COLO668 (cell line): ENCODE measurements at regions not wholly inside any gene's neighbourhood (a gene's known extent, or its start where the extent isn't known, plus 50 kb on each side); places are given as distances from the start of the nearest gene placed in this dataset.

ENCODE experiments used
- DNase-seq: peaks from one replicate; lab custom pipeline; 2025; ENCODE audit not compliant: unreplicated experiment; lab: John Stamatoyannopoulos, UW

GRCh38 chr16:54346041-54346440 lies 59.5 kb upstream of the IRX3 start:
- no peak for DNase-seq

GRCh38 chr16:54344646-54345630 lies 58.4 kb upstream of the IRX3 start:
- no peak for DNase-seq

DNA sequence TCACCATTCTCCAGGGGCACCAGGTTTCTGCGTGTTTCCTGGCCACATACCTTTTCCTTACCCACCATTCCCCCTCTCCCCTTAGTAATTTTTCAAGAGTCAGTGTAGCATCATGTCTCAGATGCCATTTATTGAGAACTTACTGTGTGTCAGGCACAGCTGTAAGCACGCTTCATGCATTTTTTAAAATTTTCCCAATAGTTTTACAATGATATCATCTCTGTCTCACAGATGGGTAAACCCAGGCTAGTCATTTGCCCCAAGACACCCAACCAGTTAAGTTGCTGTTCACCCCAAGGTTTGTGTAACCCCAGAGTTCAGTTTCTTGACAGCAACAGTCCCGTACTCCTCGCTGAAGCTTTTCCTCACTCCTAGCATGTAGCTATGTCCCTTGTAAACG lies 56.4 kb upstream of the IRX3 start:
- no peak for DNase-seq

GRCh38 chr16:54341892-54342776 lies 55.5 kb upstream of the IRX3 start:
- DNase-seq = no peak

DNA sequence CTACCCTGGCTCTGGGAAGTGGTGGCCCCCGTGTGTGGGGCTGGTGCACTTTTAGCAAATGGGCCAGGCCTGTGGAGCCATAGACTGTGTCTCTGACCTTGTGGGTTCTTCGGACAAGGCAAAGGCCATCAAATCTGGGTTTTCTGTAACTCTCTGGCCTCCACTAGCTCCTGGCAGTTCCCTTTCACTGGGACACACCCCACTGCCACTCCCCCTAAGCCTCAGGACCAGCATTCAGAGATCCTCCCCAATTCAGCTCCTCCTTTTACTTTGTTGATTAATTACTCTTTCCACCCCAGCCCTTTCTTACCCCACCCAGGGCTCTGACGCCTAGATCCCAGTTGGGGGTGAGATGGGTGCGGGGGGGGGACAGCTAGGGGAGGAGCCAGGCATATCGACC lies 53.9 kb upstream of the IRX3 start:
- DNase-seq = no peak

DNA sequence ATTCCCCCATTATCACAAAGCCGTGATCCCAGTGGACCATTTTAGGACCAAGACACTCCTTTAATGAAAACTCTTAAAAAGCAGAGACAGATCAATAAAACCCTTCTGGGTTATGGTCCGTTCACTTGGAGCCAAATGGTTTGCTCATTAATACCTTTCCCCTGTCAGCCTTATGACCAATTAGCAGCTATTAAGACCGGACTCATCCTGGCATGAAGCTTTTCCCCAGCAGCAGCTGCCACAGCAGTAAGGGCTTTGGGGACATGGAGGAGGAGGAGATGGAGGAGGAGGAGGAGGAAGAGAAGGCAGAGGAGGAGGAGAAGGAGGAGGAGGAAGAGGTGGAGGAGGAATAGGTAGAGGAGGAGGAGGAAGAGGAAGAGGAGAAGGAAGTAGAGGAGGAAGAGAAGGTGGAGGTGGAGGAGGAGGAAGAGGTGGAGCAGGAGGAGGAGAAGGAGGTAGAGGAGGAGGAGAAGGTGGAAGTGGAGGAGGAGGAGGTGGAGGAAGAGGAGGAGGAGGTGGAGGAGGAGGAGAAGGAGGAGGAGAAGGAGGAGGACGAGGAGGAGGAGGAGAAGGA lies 50.1 kb upstream of the IRX3 start:
- DNase-seq = no peak
